K562 (cell line): ENCODE measurements at regions not wholly inside any gene's neighbourhood (a gene's known extent, or its start where the extent isn't known, plus 50 kb on each side); places are given as distances from the start of the nearest gene placed in this dataset.

Experiments
- ZC3H4 ChIP-seq: sonication (generic); formaldehyde crosslinking; IDR thresholded peaks from 2 replicates; pipeline ENCODE4 v1.9.0; 2021; ENCODE audit warnings: missing genetic modification reagents, borderline replicate concordance
- ZNF609 ChIP-seq: sonication (generic); formaldehyde crosslinking; IDR thresholded peaks from 2 replicates; pipeline ENCODE4 v1.8.1; 2023; ENCODE audit warnings: missing genetic modification reagents, mild to moderate bottlenecking, borderline replicate concordance

GRCh38 chr6:26165261-26165790 lies 78.1 kb downstream of the HFE start:
- no peak for TF ChIP-seq ZC3H4 (CRISPR knock-in tag)
- TF ChIP-seq ZNF609 (CRISPR knock-in tag), result no peak
